MM.1S (cell line): ENCODE measurements at regions not wholly inside any gene's neighbourhood (a gene's known extent, or its start where the extent isn't known, plus 50 kb on each side); places are given as distances from the start of the nearest gene placed in this dataset.

Experiments
- DNase-seq: peaks from one replicate; pipeline ENCODE4 v3.0.0-alpha.2; 2015
- H2AFZ ChIP-seq: fragments of 300-600 bp; sonication (generic); 2 replicates; pipeline ENCODE4 v1.6.0; 2016; ENCODE audit warnings: antibody characterized with exemption, low read length
- H3F3A ChIP-seq: fragments of 300-600 bp; sonication (generic); 2 replicates; pipeline ENCODE4 v1.6.1; 2016; ENCODE audit warnings: mild to moderate bottlenecking, antibody characterized with exemption, low read length, moderate library complexity, mixed read lengths; ENCODE audit not compliant: insufficient read depth
- H3K27ac ChIP-seq: fragments of 300-600 bp; sonication (generic); 2 replicates; pipeline ENCODE4 v1.5.1; 2016; ENCODE audit warnings: mild to moderate bottlenecking, low read length
- H3K27me3 ChIP-seq: fragments of 300-600 bp; sonication (generic); replicated peaks from 2 replicates; pipeline ENCODE4 v1.6.0; 2016; ENCODE audit warnings: low read length; ENCODE audit not compliant: insufficient read depth
- H3K36me3 ChIP-seq: fragments of 300-600 bp; sonication (generic); replicated peaks from 2 replicates; pipeline ENCODE4 v1.6.1; 2016; ENCODE audit warnings: mild to moderate bottlenecking, low read length, mixed read lengths; ENCODE audit not compliant: insufficient read depth
- H3K4me1 ChIP-seq: fragments of 300-600 bp; sonication (generic); 2 replicates; pipeline ENCODE4 v1.6.1; 2016; ENCODE audit warnings: low read length, mixed read lengths
- H3K4me2 ChIP-seq: fragments of 300-600 bp; sonication (generic); 2 replicates; pipeline ENCODE4 v1.6.0; 2016; ENCODE audit warnings: low read depth, low read length
- H3K4me3 ChIP-seq: fragments of 300-600 bp; sonication (generic); 2 replicates; pipeline ENCODE4 v1.5.1; 2016; ENCODE audit warnings: low read length, mixed read lengths
- H3K79me2 ChIP-seq: fragments of 300-600 bp; sonication (generic); 2 replicates; pipeline ENCODE4 v1.6.1; 2016; ENCODE audit warnings: mixed run types, low read length, mixed read lengths
- H3K9ac ChIP-seq: fragments of 300-600 bp; sonication (generic); 2 replicates; pipeline ENCODE4 v1.6.1; 2016; ENCODE audit warnings: low read length, mixed read lengths
- H3K9me2 ChIP-seq: fragments of 300-600 bp; sonication (generic); replicated peaks from 2 replicates; pipeline ENCODE4 v1.6.1; 2016; ENCODE audit warnings: mild to moderate bottlenecking, low read length, mixed read lengths; ENCODE audit not compliant: insufficient read depth
- H3K9me3 ChIP-seq: fragments of 300-600 bp; sonication (generic); replicated peaks from 2 replicates; pipeline ENCODE4 v1.6.1; 2016; ENCODE audit warnings: mild to moderate bottlenecking, low read length, mixed read lengths; ENCODE audit not compliant: insufficient read depth
- H4K20me1 ChIP-seq: fragments of 300-600 bp; sonication (generic); 2 replicates; pipeline ENCODE4 v1.6.1; 2016; ENCODE audit warnings: mild to moderate bottlenecking, low read length, moderate library complexity, mixed read lengths; ENCODE audit not compliant: insufficient read depth
- CTCF ChIP-seq: fragments of 300-600 bp; sonication (generic); IDR thresholded peaks from 2 replicates; pipeline ENCODE4 v1.5.1; 2016; ENCODE audit warnings: antibody characterized with exemption, low read length, mixed read lengths
- EZH2 ChIP-seq: fragments of 300-600 bp; sonication (generic); optimal IDR thresholded peaks from 2 replicates; pipeline ENCODE3; 2017; ENCODE audit warnings: low read depth, mild to moderate bottlenecking, antibody characterized with exemption, low read length, mixed read lengths
- EZH2phosphoT487 ChIP-seq: fragments of 300-600 bp; sonication (generic); IDR thresholded peaks from 2 replicates; pipeline ENCODE4 v1.6.1; 2018; ENCODE audit warnings: antibody characterized with exemption, low read length

- TF ChIP-seq CTCF, result no peak
- H3K27ac ChIP-seq, result no peak overlapping the region
Measured at GRCh38 chr13:104387510-104387909, 1321.3 kb upstream of the SLC10A2 start.

GRCh38 chr13:104385404-104385803 is 1319.2 kb upstream of the SLC10A2 start:
- H3K79me2 ChIP-seq, result no peaks in the 10 kb centered on the region
- H4K20me1 ChIP-seq, result no peaks in the 10 kb centered on the region
- H3K9me2 ChIP-seq, result no peaks in the 10 kb centered on the region
- H3K27me3 ChIP-seq, result no peaks in the 10 kb centered on the region
- no peak for DNase-seq
- no peak overlapping the region for H3K27ac ChIP-seq
- no peak overlapping the region for H2AFZ ChIP-seq
- H3K4me2 ChIP-seq, result no peak overlapping the region
- no peaks in the 10 kb centered on the region for H3K4me1 ChIP-seq
- TF ChIP-seq EZH2, result no peak
- TF ChIP-seq EZH2phosphoT487, result no peak
- no peak for TF ChIP-seq CTCF
- H3K9ac ChIP-seq, result no peak overlapping the region
- H3K36me3 ChIP-seq, result no peaks in the 10 kb centered on the region
- H3F3A ChIP-seq, result no peaks in the 10 kb centered on the region
- H3K4me3 ChIP-seq, result no peak overlapping the region
- H3K9me3 ChIP-seq, result no peaks in the 10 kb centered on the region

More at GRCh38 chr13:104387510-104387909, 1321.3 kb upstream of the SLC10A2 start:
- Histone ChIP-seq H3K9me2 (no peaks in the 10 kb centered on the region), H3K4me1 (no peaks in the 10 kb centered on the region), H3K36me3 (no peaks in the 10 kb centered on the region), H2AFZ (no peak overlapping the region), H4K20me1 (no peaks in the 10 kb centered on the region), H3K4me3 (no peak overlapping the region), H3K4me2 (no peak overlapping the region), H3K27me3 (no peaks in the 10 kb centered on the region), H3F3A (no peaks in the 10 kb centered on the region), H3K79me2 (no peaks in the 10 kb centered on the region), H3K9ac (no peak overlapping the region), H3K9me3 (no peaks in the 10 kb centered on the region)
- DNase-seq, result no peak

- no peaks in the 10 kb centered on the region for H3K4me1 ChIP-seq
- DNase-seq, result no peak
- no peak overlapping the region for H3K4me2 ChIP-seq
- no peak overlapping the region for H3K4me3 ChIP-seq
- no peaks in the 10 kb centered on the region for H3K9me2 ChIP-seq
- H2AFZ ChIP-seq, result no peak overlapping the region
- H3K9ac ChIP-seq, result no peak overlapping the region
- H3K36me3 ChIP-seq, result no peaks in the 10 kb centered on the region
- no peaks in the 10 kb centered on the region for H3F3A ChIP-seq
- TF ChIP-seq EZH2 (no peak), EZH2phosphoT487 (no peak), CTCF (no peak)
- no peaks in the 10 kb centered on the region for H3K9me3 ChIP-seq
- H4K20me1 ChIP-seq, result no peaks in the 10 kb centered on the region
- no peaks in the 10 kb centered on the region for H3K79me2 ChIP-seq
- H3K27me3 ChIP-seq, result no peaks in the 10 kb centered on the region
- H3K27ac ChIP-seq, result no peak overlapping the region
Measured at GRCh38 chr13:104382951-104383350, 1316.7 kb upstream of the SLC10A2 start.

- Histone ChIP-seq H3K4me1 (no peaks in the 10 kb centered on the region), H3K9me3 (no peaks in the 10 kb centered on the region), H3K4me3 (no peak overlapping the region), H4K20me1 (no peaks in the 10 kb centered on the region), H3K27me3 (no peaks in the 10 kb centered on the region), H3K9ac (no peak overlapping the region), H2AFZ (no peak overlapping the region), H3K27ac (no peak overlapping the region), H3K9me2 (no peaks in the 10 kb centered on the region), H3K36me3 (no peaks in the 10 kb centered on the region), H3F3A (no peaks in the 10 kb centered on the region), H3K4me2 (no peak overlapping the region), H3K79me2 (no peaks in the 10 kb centered on the region)
- no peak for DNase-seq
- TF ChIP-seq EZH2, result no peak
- no peak for TF ChIP-seq EZH2phosphoT487
- no peak for TF ChIP-seq CTCF
Measured at GRCh38 chr13:104376588-104376987, 1310.4 kb upstream of the SLC10A2 start.
